GM18861 (cell line): ENCODE measurements at regions not wholly inside any gene's neighbourhood (a gene's known extent, or its start where the extent isn't known, plus 50 kb on each side); places are given as distances from the start of the nearest gene placed in this dataset.
A peak's percentile ranks its signal among the peaks of the same experiment; 100 is the strongest.

ENCODE experiments used
- ATAC-seq: cut with Tn5 transposase; IDR thresholded peaks from one replicate; pipeline ENCODE4 v1.9.1; 2021; ENCODE audit not compliant: unreplicated experiment

GRCh38 chr2:38207168-38207567 lies 131.2 kb upstream of the CYP1B1 start:
- no peak for ATAC-seq

GRCh38 chr2:38203446-38203810 lies 127.5 kb upstream of the CYP1B1 start:
- ATAC-seq: no peak

GRCh38 chr2:38202713-38203445 lies 126.9 kb upstream of the CYP1B1 start:
- ATAC-seq: no peak

GRCh38 chr2:38201784-38202183 lies 125.8 kb upstream of the CYP1B1 start:
- ATAC-seq: no peak

GRCh38 chr2:38200598-38200997 lies 124.6 kb upstream of the CYP1B1 start:
- no peak for ATAC-seq

DNA sequence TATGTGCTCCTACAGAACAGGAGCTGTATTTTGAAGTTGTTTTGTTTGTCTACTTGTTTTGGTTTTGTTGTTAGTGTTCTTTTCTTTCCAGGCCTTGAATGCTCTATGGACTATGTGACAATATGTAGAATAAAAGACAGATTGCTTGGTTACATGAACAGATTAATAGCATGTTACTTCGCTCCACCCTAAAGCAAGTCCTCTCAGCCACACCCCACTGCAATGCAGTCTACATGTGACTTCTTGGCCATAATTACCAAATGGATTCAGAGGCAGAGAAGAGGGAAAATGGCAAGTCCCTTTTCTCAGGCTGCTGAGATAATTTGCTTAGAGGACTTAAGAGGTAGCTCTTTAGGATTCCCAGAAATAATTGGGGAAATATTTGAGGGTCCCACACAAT lies 123.2 kb upstream of the CYP1B1 start:
- ATAC-seq: no peak

DNA sequence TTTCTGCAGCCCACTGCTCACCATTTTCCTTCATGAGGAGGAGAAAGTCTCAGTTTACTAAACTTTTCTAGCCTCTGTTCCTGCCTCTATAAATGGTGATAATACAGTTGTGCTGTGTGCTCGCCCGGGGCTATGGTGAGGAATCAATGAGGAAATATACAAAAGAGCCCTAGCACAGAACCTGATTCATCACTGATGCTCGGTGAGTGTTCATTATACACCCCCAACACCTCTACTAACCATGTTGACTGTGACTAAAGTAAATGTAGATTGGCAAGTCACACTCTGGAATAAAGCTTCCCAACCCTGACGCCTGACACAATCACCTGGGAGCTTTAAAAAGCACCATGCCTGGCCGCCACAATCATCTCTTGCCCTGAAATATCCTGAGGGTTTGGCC lies 118.8 kb upstream of the CYP1B1 start:
- ATAC-seq: no peak

DNA sequence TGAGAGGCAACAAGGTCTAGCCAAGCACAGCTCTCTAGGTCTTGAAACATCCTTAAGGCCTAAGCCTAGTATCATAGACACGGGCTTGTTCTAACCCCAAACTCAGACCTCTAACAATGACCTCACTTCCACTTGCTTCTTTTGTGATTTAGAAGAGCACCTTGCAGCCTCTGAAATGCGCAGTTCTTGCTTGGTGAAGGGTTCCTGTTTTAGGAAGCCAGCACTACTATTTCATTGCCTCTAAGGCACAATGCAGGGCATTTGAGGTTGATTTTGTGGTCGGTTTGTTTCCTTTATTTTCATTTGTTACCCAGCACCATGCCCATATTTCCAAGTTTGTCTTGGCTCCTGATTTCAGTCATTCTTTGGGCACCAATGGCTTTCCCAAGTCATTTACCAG lies 117.0 kb upstream of the CYP1B1 start:
- ATAC-seq: no peak

GRCh38 chr2:38192046-38192445 lies 116.1 kb upstream of the CYP1B1 start:
- no peak for ATAC-seq

GRCh38 chr2:38191516-38191915 lies 115.6 kb upstream of the CYP1B1 start:
- ATAC-seq: no peak

DNA sequence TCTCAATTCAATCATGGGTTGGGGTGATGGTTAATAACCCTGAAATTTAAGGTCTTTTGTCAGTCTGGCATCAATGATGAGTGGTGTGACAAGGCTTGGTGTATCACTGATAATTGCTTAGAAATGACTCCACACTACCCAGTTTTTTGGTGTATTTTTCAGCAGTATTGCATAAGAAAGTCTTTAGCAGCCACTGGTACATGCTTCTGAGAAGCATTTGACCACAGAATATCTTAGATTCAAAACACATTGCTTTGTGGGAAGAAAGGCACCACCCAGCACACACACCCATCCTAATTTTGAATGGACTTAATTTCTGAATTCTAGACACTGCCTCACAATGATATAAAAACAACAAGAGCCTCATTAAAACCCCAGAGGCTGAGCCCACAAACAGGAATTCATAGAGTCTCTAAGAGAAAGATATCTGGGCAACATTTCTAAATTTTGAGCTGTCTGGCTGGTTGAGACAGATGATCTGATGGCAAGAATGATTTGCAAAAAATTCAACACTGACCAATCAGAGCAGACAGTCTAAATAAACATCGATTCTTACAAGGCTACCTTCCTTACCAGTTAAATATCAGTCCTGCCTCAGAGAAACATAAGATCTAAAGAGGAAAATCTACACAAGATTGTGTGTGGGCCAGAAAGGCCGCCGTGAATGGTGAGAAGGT lies 114.7 kb upstream of the CYP1B1 start:
- ATAC-seq: no peak

GRCh38 chr2:38187541-38188011 lies 111.6 kb upstream of the CYP1B1 start:
- no peak for ATAC-seq

- ATAC-seq: peak; percentile 99
Measured at GRCh38 chr2:38185012-38185491, 109.1 kb upstream of the CYP1B1 start.

DNA sequence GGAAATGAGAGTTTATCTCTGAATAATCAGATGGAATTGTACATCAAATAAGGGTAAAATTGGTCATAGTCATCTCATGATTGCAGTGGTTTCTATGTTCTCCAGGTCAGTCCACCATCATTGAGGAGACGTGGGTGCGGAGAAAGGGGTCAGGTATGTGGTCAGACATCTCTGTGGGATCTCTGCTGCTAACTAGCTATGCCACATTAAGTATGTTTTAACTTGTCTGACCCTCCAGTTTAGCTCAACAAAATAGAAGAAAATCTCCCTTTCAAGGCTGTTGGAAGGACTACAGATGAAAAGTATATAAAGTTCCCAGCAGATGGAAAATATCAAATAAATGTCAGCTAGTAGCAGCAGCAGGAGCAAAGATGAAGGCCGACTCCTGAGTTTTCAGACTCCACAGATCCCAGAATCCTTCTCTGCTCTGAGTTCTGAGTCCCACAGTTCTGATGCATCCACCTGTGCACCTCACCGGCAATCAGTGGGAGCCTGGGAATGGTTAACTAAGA lies 106.6 kb upstream of the CYP1B1 start:
- no peak for ATAC-seq

GRCh38 chr2:38181806-38182491 lies 106.0 kb upstream of the CYP1B1 start:
- ATAC-seq: no peak

- no peak for ATAC-seq
Measured at GRCh38 chr2:38180754-38181153, 104.8 kb upstream of the CYP1B1 start.

GRCh38 chr2:38178556-38179419 lies 102.8 kb upstream of the CYP1B1 start:
- ATAC-seq: no peak

GRCh38 chr2:38178119-38178518 lies 102.2 kb upstream of the CYP1B1 start:
- no peak for ATAC-seq

DNA sequence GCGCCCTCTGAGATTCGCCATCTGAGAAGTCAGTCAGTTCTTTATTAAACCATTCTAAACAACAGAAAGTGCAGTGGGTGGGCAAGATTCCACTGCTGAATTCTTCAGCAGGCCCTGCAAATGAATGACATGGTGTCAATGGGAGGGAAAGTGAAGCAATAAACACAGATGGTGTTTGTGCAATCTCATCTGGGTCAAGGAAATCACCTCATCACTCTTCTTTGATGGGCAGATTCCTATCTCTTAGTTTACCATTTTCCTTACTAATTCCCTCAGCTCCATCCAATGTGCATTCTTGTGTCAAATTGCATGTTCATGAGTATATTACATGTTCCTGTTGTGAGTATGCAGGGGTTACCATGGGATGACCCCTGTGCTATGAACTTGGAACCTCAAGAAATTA lies 100.7 kb upstream of the CYP1B1 start:
- ATAC-seq: no peak

GRCh38 chr2:38174646-38175423 lies 98.9 kb upstream of the CYP1B1 start:
- no peak for ATAC-seq
